ENCODE measurements at regions not wholly inside any gene's neighbourhood (a gene's known extent, or its start where the extent isn't known, plus 50 kb on each side); places are given as distances from the start of the nearest gene placed in this dataset.

DNA sequence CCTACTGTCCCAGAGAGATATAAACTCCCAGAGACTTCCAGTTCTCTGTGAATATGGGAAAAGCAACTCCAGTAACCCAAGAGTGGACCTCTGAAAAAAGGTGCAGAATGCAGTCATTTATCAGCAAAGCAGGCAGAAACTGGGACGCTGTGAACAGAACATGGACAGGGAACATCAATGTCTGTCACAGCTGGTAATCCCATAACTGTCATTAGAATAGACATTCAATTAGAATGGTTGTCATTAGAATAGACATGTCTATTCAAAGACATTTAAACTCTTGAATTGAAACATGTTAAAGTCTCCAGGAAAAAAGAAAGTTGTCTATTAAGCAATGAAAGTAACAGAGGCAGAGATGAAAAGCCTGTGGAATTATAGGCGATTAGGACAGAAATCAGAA is 302.1 kb downstream of the BTBD3 start:
- no peak for TF ChIP-seq POLR2A (IDR thresholded peaks at IDR 0.05; ENCODE audit: low read depth, low read length)
- TF ChIP-seq, protein P1, sequence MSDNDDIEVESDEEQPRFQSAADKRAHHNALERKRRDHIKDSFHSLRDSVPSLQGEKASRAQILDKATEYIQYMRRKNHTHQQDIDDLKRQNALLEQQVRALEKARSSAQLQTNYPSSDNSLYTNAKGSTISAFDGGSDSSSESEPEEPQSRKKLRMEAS (IDR thresholded peaks at IDR 0.05; ENCODE audit: insufficient read depth, insufficient read length) = no peak
- TF ChIP-seq, protein P2, sequence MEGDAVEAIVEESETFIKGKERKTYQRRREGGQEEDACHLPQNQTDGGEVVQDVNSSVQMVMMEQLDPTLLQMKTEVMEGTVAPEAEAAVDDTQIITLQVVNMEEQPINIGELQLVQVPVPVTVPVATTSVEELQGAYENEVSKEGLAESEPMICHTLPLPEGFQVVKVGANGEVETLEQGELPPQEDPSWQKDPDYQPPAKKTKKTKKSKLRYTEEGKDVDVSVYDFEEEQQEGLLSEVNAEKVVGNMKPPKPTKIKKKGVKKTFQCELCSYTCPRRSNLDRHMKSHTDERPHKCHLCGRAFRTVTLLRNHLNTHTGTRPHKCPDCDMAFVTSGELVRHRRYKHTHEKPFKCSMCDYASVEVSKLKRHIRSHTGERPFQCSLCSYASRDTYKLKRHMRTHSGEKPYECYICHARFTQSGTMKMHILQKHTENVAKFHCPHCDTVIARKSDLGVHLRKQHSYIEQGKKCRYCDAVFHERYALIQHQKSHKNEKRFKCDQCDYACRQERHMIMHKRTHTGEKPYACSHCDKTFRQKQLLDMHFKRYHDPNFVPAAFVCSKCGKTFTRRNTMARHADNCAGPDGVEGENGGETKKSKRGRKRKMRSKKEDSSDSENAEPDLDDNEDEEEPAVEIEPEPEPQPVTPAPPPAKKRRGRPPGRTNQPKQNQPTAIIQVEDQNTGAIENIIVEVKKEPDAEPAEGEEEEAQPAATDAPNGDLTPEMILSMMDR (IDR thresholded peaks at IDR 0.05; ENCODE audit: extremely low read depth in 1 of 2, insufficient read depth in 1 of 2, low read depth in 1 of 2, low read length in 2 of 2) = no peak
- TF ChIP-seq JUN (IDR thresholded peaks at IDR 0.05; ENCODE audit: borderline replicate concordance, insufficient read depth, insufficient read length, low read depth) = no peak
- no peak for TF ChIP-seq EZH2 (IDR thresholded peaks at IDR 0.05; ENCODE audit: borderline replicate concordance, low read depth, low read length, severe bottlenecking)
- TF ChIP-seq POLR2AphosphoS5 (IDR thresholded peaks at IDR 0.05; ENCODE audit: insufficient read depth, low read depth, low read length) = no peak
- no peak for TF ChIP-seq FOS (IDR thresholded peaks at IDR 0.05; ENCODE audit: borderline replicate concordance, insufficient read depth, low read length)
- no peak for TF ChIP-seq GATA2 (IDR thresholded peaks at IDR 0.05; ENCODE audit: insufficient read depth, insufficient read length, low read depth, low read length)
